Memory B cell (primary cell): ENCODE measurements at regions not wholly inside any gene's neighbourhood (a gene's known extent, or its start where the extent isn't known, plus 50 kb on each side); places are given as distances from the start of the nearest gene placed in this dataset.
"Not testable (repeated sequence)": the region's sequence is repeated elsewhere in the genome, so short reads cannot be mapped to it uniquely, and the experiment has no call there.

Source experiments
- ATAC-seq: fragments of 150-1000 bp; cut with Tn5 transposase; 2 replicates; pipeline ENCODE4 v1.10.0; 2021; ENCODE audit warnings: low read depth, mild to moderate bottlenecking, moderate library complexity
- DNase-seq, 2 donors: peaks; one replicate each; pipeline ENCODE4 v3.0.0; 2022; ENCODE audit warnings: low spot score in 2 of 2
- H3K27ac Mint-ChIP-seq: one replicate; pipeline ENCODE4 v1.8.0; 2022; ENCODE audit warnings: mild to moderate bottlenecking, moderate library complexity, mixed read lengths
- H3K27me3 Mint-ChIP-seq: one replicate; pipeline ENCODE4 v1.8.0; 2022; ENCODE audit warnings: mixed read lengths
- H3K36me3 Mint-ChIP-seq: one replicate; pipeline ENCODE4 v1.8.0; 2022; ENCODE audit warnings: mild to moderate bottlenecking, mixed read lengths
- H3K4me1 Mint-ChIP-seq: one replicate; pipeline ENCODE4 v1.8.0; 2022; ENCODE audit warnings: mixed read lengths
- H3K4me3 Mint-ChIP-seq: one replicate; pipeline ENCODE4 v1.8.0; 2022; ENCODE audit warnings: mild to moderate bottlenecking, moderate library complexity, mixed read lengths
- H3K9me3 Mint-ChIP-seq: one replicate; pipeline ENCODE4 v1.8.0; 2022; ENCODE audit warnings: mixed read lengths

DNA sequence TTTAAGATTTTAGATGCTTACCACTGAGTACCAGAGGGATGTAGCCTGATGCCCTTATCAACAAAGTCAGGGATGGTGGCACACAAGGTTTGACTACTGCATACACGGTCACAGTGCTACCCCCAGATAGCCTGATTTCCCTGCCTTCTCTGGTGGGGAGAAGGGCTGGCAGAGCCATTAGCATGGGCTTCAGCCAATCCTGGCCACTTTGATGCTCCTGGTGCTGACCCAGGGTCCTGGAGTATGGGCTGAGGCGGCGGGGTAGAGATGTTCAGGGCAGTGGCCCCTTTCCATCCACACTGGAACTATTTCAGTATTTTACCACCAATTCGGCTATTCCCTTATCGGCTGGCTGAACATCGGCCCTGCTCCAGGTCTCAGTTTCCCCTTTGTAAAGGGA, 83.2 kb downstream of the POTEB3 start:
- not testable (repeated sequence) for DNase-seq, H3K9me3 Mint-ChIP-seq, H3K27me3 Mint-ChIP-seq, H3K27ac Mint-ChIP-seq, H3K4me1 Mint-ChIP-seq, ATAC-seq, H3K4me3 Mint-ChIP-seq, H3K36me3 Mint-ChIP-seq

DNA sequence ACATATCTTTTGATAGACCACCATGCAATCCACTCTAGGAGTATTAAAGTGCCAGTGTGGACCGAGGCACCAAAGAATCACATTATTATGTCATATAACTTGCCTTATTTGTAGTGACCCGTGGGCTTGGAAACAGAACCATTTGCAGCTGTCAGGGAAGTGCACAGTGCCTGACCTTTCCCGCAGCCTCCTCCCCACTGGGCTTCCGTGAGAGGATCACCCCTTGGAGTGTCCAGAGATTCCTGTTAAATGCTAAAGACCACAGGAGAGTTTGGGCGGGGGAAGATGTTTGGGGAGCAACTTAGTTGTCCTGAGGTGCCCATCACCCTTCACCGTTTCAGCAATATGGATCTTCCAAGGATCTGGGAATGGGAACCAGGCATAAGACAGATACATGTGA, 84.4 kb downstream of the POTEB3 start:
- not testable (repeated sequence) for H3K4me1 Mint-ChIP-seq, H3K36me3 Mint-ChIP-seq, H3K9me3 Mint-ChIP-seq, H3K4me3 Mint-ChIP-seq, ATAC-seq, H3K27ac Mint-ChIP-seq, H3K27me3 Mint-ChIP-seq, DNase-seq

DNA sequence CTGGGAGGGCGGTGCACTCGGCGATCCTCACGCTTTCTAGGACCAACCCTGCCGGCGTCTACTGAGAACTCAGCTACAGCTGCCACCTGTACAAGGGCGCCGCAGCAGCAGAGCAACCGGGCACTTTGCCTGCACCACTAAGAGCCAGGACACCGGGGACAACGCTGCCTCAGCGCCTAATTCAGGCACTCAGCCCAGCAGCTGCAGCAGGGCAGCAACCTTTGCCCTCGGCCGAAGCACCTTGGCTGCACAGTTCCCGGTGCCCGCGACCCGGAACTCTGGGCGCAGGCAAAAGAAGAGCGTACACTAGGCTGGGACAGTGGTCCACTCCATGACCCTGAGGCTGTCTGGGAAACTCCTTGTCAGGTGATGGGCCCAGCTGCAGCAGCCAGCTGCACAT, 85.7 kb downstream of the POTEB3 start:
- not testable (repeated sequence) for H3K4me1 Mint-ChIP-seq, H3K36me3 Mint-ChIP-seq, DNase-seq, H3K27ac Mint-ChIP-seq, H3K27me3 Mint-ChIP-seq, H3K4me3 Mint-ChIP-seq, ATAC-seq, H3K9me3 Mint-ChIP-seq

- not testable (repeated sequence) for H3K27ac Mint-ChIP-seq, H3K4me1 Mint-ChIP-seq, H3K9me3 Mint-ChIP-seq, H3K4me3 Mint-ChIP-seq, H3K36me3 Mint-ChIP-seq, H3K27me3 Mint-ChIP-seq, DNase-seq
- peak; percentile 31 for ATAC-seq
Measured at GRCh38 chr15:21352670-21353318, 87.5 kb downstream of the POTEB3 start.

DNA sequence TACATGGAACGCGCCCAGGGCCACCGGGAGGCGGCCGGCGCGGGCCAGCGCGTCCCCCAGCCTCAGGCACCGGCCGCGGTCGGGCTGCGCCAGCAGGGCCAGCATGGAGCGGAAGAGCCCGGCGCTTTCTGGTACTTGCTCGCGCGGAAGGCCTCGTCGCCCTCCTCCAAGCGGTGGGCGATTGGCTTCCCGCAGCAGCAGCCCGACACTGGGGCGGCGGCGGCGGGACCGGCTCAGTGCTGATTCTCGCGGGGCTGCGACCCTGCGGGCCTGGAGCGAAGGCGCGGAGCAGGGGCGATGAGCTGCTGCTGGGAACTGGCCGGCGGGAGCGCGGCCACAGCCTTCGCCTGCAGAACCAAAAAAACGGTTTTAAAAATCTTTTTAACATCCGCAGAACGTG, 95.3 kb downstream of the POTEB3 start:
- H3K9me3 Mint-ChIP-seq, H3K4me1 Mint-ChIP-seq, H3K27me3 Mint-ChIP-seq, H3K4me3 Mint-ChIP-seq, H3K27ac Mint-ChIP-seq, ATAC-seq, DNase-seq, H3K36me3 Mint-ChIP-seq: not testable (repeated sequence)

DNA sequence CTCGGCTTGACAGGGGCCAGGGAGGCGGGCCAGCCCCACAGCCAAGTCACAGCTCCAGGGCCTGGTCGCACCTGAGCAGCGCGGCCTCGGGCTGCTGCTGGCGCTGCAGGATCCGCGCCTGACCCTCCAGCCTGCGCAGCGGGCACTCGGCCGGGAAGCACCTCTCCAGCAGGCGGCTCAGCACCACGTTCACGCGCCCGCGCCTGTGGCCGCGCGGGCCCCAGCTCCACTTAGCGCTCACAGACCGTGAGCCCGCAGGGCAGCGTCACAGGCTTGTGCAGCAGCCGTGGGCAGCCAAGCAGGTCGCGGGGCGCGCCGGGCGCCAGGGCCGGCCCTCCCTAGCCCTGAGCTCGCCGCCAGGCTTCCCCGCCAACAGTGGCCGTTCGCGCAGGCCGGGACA, 95.8 kb downstream of the POTEB3 start:
- not testable (repeated sequence) for ATAC-seq, H3K4me3 Mint-ChIP-seq, H3K9me3 Mint-ChIP-seq, H3K27me3 Mint-ChIP-seq, H3K36me3 Mint-ChIP-seq, DNase-seq, H3K4me1 Mint-ChIP-seq, H3K27ac Mint-ChIP-seq

DNA sequence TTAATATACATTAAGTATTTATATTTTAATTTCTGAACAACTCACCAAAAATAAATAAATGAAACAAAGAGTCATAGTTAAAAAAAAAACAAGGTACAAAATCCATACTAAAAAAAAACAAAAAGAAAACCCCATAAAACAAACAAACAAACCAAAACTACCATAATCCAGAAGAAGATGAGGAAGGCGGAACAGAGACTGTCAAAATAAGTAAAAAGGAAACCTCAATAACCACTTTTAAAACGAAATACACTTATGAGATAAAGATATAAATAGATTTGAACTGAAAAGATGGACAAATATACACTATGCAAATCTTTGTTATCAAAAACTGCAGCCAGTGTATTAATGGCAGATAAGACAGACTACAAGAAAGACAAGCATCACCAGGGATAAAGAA, 103.3 kb downstream of the POTEB3 start:
- H3K36me3 Mint-ChIP-seq, DNase-seq, H3K4me1 Mint-ChIP-seq, ATAC-seq, H3K9me3 Mint-ChIP-seq, H3K27me3 Mint-ChIP-seq, H3K4me3 Mint-ChIP-seq, H3K27ac Mint-ChIP-seq: not testable (repeated sequence)

DNA sequence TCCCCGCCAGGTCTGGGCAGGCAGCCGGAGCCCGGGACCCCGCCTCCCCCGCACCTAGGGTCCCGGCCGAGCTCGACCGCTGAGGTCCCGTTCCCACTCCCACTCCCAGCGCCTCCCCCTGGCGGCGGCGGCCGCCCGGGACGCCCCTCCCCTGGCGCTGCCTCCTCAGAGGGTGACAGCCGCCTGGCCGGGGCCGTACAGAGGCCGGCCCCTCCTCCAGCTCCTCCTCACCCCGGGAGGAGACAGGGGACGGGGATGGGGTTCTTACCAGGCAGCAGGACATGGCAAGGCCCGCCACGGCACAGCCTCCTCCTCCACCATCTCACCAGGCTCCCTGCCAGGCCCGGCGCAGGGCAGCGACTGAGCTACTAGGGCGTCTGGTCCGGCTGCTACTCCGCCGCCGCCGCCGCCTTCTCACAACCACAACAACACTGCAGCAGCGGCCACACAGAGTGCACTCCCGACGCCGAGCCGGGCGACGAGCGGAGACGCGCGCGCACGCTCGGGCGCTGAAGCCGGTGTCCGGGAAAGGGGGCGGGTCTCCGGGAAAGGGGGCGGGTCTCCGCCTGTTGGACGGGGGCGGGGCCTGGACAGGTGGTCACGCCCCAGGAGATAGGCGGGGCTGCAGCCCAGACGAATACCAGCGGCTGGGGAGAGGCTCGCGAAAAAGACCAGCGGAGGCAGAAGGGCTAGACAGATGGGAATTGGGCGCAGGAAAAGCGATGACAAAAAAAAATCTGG, 115.4 kb downstream of the POTEB3 start:
- not testable (repeated sequence) for DNase-seq, H3K4me3 Mint-ChIP-seq, H3K27ac Mint-ChIP-seq

GRCh38 chr15:21284353-21284752, 155.9 kb downstream of the POTEB3 start:
- not testable (repeated sequence) for H3K9me3 Mint-ChIP-seq, H3K27me3 Mint-ChIP-seq, H3K27ac Mint-ChIP-seq, H3K4me1 Mint-ChIP-seq, H3K36me3 Mint-ChIP-seq, H3K4me3 Mint-ChIP-seq, DNase-seq
- ATAC-seq: peak; percentile 68

More for the DNA sequence above, 115.4 kb downstream of the POTEB3 start:
- not testable (repeated sequence) for ATAC-seq, H3K27me3 Mint-ChIP-seq, H3K9me3 Mint-ChIP-seq, H3K4me1 Mint-ChIP-seq, H3K36me3 Mint-ChIP-seq

- H3K27me3 Mint-ChIP-seq, H3K36me3 Mint-ChIP-seq, H3K4me1 Mint-ChIP-seq, H3K9me3 Mint-ChIP-seq, H3K4me3 Mint-ChIP-seq, DNase-seq, H3K27ac Mint-ChIP-seq: not testable (repeated sequence)
- ATAC-seq: peak; percentile 68
Measured at GRCh38 chr15:21283210-21283609, 157.1 kb downstream of the POTEB3 start.

- not testable (repeated sequence) for H3K27me3 Mint-ChIP-seq, ATAC-seq, H3K9me3 Mint-ChIP-seq, H3K4me1 Mint-ChIP-seq, H3K27ac Mint-ChIP-seq, H3K36me3 Mint-ChIP-seq, DNase-seq, H3K4me3 Mint-ChIP-seq
Measured at GRCh38 chr15:21280272-21280671, 160.0 kb downstream of the POTEB3 start.

- not testable (repeated sequence) for H3K27ac Mint-ChIP-seq, ATAC-seq, H3K4me3 Mint-ChIP-seq, H3K9me3 Mint-ChIP-seq, H3K4me1 Mint-ChIP-seq, DNase-seq, H3K27me3 Mint-ChIP-seq, H3K36me3 Mint-ChIP-seq
Measured at GRCh38 chr15:21272176-21272982, 167.9 kb downstream of the POTEB3 start.

GRCh38 chr15:21271566-21271965, 168.7 kb downstream of the POTEB3 start:
- Mint-ChIP-seq H3K4me3 (no peak overlapping the region), H3K36me3 (no peaks in the 10 kb centered on the region), H3K9me3 (no peaks in the 10 kb centered on the region), H3K4me1 (no peaks in the 10 kb centered on the region), H3K27ac (no peak overlapping the region), H3K27me3 (no peaks in the 10 kb centered on the region)
- ATAC-seq (no peak), DNase-seq (no peak)

DNA sequence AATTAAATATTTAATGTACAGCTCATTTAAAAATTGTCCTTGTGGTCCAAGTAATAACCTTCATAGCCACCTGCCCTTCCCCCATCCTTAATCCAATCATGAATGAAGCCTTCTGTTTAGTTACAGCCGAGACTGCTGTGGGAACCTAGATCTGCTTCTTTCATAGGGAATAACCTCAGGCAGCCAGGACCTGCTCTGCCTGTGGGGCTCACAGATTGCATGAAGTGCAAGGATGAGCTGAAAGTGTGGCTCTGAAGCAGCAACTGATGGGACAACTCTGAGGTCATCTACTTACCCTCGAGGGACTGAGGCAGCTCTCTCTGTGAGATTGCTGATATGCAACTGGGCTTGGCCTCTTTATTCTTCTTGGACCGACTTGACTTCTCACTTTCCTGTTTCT, 169.8 kb downstream of the POTEB3 start:
- Mint-ChIP-seq H3K27ac (no peak overlapping the region), H3K27me3 (no peaks in the 10 kb centered on the region), H3K9me3 (no peaks in the 10 kb centered on the region), H3K4me3 (no peak overlapping the region), H3K4me1 (no peaks in the 10 kb centered on the region), H3K36me3 (no peaks in the 10 kb centered on the region)
- no peak for ATAC-seq
- no peak for DNase-seq
